BLaER1 treated with 17β-estradiol and CSF1 and Interleukin-3, amounts not matched to agents 10 nM and 100 nM (cell line): ENCODE measurements at regions not wholly inside any gene's neighbourhood (a gene's known extent, or its start where the extent isn't known, plus 50 kb on each side); places are given as distances from the start of the nearest gene placed in this dataset.
"Not testable (repeated sequence)": the region's sequence is repeated elsewhere in the genome, so short reads cannot be mapped to it uniquely, and the experiment has no call there.

Experiments used
- H3K27ac ChIP-seq, 11 experiments: shearing (Covaris generic); formaldehyde crosslinking; 2 replicates each; pipeline ENCODE4 v1.8.1; 2022
- H3K27me3 ChIP-seq, 11 experiments: shearing (Covaris generic); formaldehyde crosslinking; 2 replicates each; pipeline ENCODE4 v1.8.1; 2022
- H3K36me3 ChIP-seq, 11 experiments: shearing (Covaris generic); formaldehyde crosslinking; 2 replicates each; pipeline ENCODE4 v1.8.1; 2022
- H3K4me1 ChIP-seq, 10 experiments: shearing (Covaris generic); formaldehyde crosslinking; 2 replicates each; pipeline ENCODE4 v1.8.1; 2022
- H3K4me2 ChIP-seq, 11 experiments: shearing (Covaris generic); formaldehyde crosslinking; 2 replicates each; pipeline ENCODE4 v1.8.1; 2022
- H3K4me3 ChIP-seq, 10 experiments: shearing (Covaris generic); formaldehyde crosslinking; 2 replicates each; pipeline ENCODE4 v1.8.1; 2022
- H3K9ac ChIP-seq, 11 experiments: shearing (Covaris generic); formaldehyde crosslinking; 2 replicates each; pipeline ENCODE4 v1.8.1; 2022
- H3K9me3 ChIP-seq, 11 experiments: shearing (Covaris generic); formaldehyde crosslinking; replicated peaks in 1 of 11; 2 replicates each; pipeline ENCODE4 v1.8.1; 2022
- H4K20me1 ChIP-seq, 11 experiments: shearing (Covaris generic); formaldehyde crosslinking; 2 replicates each; pipeline ENCODE4 v1.8.1; 2022
- Cebpa-rat ChIP-seq, 11 experiments: shearing (Covaris generic); IDR thresholded peaks; 2 replicates each; pipeline ENCODE4 v1.8.1; 2022

DNA sequence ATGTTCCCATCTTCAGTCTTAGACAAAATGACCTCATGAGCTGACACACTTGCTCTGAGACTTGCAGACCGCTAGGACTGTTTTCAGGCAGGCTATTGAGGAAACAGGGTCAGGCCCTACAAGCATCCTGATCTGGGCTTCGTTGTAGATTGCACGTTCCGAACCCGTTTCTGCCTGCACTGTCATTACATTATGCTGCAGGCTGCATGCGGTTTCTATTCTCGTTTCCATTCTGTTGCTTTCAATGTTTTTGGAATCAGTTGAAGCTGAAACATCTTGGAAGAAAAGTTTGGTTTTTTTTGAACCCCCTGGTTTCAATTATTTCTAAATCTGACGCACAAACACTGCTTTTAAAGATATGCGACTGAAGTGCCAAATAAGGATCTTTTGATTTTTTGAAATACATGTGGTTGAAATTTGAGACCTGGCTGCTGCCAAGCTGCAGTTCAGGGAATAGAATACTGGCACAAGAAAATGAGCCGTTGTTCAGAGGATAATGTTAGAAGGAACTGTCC is 716.1 kb upstream of the INTU start:
- Histone ChIP-seq H3K4me1 (no peaks in the 10 kb centered on the region), H3K27me3 (no peaks in the 10 kb centered on the region), H3K9ac (no peak overlapping the region), H4K20me1 (no peaks in the 10 kb centered on the region), H3K27ac (no peak overlapping the region), H3K36me3 (no peaks in the 10 kb centered on the region), H3K4me2 (no peak overlapping the region), H3K9me3 (no peaks in the 10 kb centered on the region), H3K4me3 (no peak overlapping the region)
- TF ChIP-seq Cebpa-rat (IDR thresholded peaks at IDR 0.05): no peak

GRCh38 chr4:126922328-126922938 is 710.3 kb upstream of the INTU start:
- H3K4me2 ChIP-seq, H3K27ac ChIP-seq, H3K36me3 ChIP-seq, H3K27me3 ChIP-seq, H3K9ac ChIP-seq, H3K4me1 ChIP-seq, H4K20me1 ChIP-seq, H3K4me3 ChIP-seq: not testable (repeated sequence)
- H3K9me3 ChIP-seq: peaks cover 6 to 19% (median 10%) of the 10 kb centered on the region in 11 experiments; a peak in 18 of 22 replicates

- Histone ChIP-seq H3K27me3 (no peaks in the 10 kb centered on the region), H3K4me2 (no peak overlapping the region), H3K9me3 (peaks cover 6 to 19% (median 10%) of the 10 kb centered on the region in 11 experiments; a peak in 18 of 22 replicates), H3K27ac (no peak overlapping the region), H3K4me3 (no peak overlapping the region), H4K20me1 (no peaks in the 10 kb centered on the region), H3K36me3 (no peaks in the 10 kb centered on the region), H3K4me1 (no peaks in the 10 kb centered on the region), H3K9ac (no peak overlapping the region)
- TF ChIP-seq Cebpa-rat (IDR thresholded peaks at IDR 0.05): no peak
These were observed 708.5 kb upstream of the INTU start for GRCh38 chr4:126924237-126924636.

DNA sequence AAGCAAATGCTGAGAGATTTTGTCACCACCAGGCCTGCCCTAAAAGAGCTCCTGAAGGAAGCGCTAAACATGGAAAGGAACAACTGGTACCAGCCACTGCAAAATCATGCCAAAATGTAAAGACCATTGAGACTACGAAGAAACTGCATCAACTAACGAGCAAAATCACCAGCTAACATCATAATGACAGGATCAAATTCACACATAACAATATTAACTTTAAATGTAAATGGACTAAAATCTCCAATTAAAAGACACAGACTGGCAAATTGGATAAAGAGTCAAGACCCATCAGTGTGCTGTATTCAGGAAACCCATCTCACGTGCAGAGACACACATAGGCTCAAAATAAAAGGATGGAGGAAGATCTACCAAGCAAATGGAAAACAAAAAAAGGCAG is 702.7 kb upstream of the INTU start:
- not testable (repeated sequence) for H3K9ac ChIP-seq, H3K4me1 ChIP-seq, H3K36me3 ChIP-seq, H3K27ac ChIP-seq, H3K27me3 ChIP-seq, H3K4me2 ChIP-seq, H4K20me1 ChIP-seq, H3K4me3 ChIP-seq, H3K9me3 ChIP-seq

- TF ChIP-seq Cebpa-rat (IDR thresholded peaks at IDR 0.05): no peak
- no peaks in the 10 kb centered on the region for H3K36me3 ChIP-seq
- no peak overlapping the region for H3K9ac ChIP-seq
These were observed 697.0 kb upstream of the INTU start for GRCh38 chr4:126935801-126936200.

DNA sequence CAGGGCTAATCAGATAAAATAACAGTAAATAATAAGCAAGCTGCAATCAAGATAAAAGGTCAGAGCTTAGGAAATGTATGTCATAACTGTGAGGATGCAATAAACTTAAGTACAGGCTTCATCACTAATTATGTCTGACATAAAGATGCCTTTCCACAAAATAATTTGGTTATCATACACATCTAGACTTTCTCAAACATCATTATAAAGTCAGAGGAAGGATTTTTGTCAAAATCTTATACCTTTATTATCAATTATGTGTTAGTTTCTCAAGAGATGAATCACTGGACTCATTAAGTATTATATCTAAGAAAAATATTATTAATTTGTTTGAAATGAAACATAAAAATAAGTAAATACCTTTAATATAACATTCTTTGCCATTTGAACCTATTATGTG is 695.4 kb upstream of the INTU start:
- Histone ChIP-seq H3K27ac (no peak overlapping the region), H3K4me3 (no peak overlapping the region), H3K9ac (no peak overlapping the region), H3K4me2 (no peak overlapping the region), H3K27me3 (no peaks in the 10 kb centered on the region), H3K4me1 (no peaks in the 10 kb centered on the region), H4K20me1 (no peaks in the 10 kb centered on the region), H3K36me3 (no peaks in the 10 kb centered on the region), H3K9me3 (no peaks in the 10 kb centered on the region)
- TF ChIP-seq Cebpa-rat (IDR thresholded peaks at IDR 0.05): no peak

More at GRCh38 chr4:126935801-126936200, 697.0 kb upstream of the INTU start:
- no peaks in the 10 kb centered on the region for H4K20me1 ChIP-seq
- no peak overlapping the region for H3K4me3 ChIP-seq
- no peaks in the 10 kb centered on the region for H3K27me3 ChIP-seq
- H3K4me2 ChIP-seq: no peak overlapping the region
- H3K27ac ChIP-seq: no peak overlapping the region
- no peaks in the 10 kb centered on the region for H3K9me3 ChIP-seq
- H3K4me1 ChIP-seq: no peaks in the 10 kb centered on the region

GRCh38 chr4:126937846-126938422 is 694.8 kb upstream of the INTU start:
- TF ChIP-seq Cebpa-rat (IDR thresholded peaks at IDR 0.05): no peak
- H3K4me3 ChIP-seq: no peak overlapping the region
- no peak overlapping the region for H3K27ac ChIP-seq

DNA sequence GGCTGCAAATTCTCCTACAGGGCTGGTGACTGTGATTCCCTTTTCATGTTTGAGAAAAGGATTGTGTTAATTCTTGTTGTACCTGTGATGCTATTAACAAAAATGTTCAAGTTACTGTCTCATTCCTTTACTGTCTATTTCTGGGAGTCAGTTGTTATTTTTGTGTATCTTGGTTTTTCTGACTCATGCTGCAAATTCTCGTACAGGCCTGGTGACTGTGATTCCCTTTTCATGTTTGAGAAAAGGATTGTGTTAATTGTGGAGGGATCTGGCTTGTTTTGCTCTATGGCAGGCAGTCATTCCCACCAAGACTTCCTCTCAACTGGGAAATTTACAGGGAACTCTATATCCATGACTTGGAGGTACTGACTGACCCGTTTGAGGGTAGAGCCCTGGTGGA is 693.4 kb upstream of the INTU start:
- Histone ChIP-seq H3K27ac (no peak overlapping the region), H3K4me3 (no peak overlapping the region), H3K4me2 (no peak overlapping the region), H3K9ac (no peak overlapping the region), H3K27me3 (no peaks in the 10 kb centered on the region), H3K4me1 (no peaks in the 10 kb centered on the region), H3K9me3 (no peaks in the 10 kb centered on the region), H3K36me3 (no peaks in the 10 kb centered on the region), H4K20me1 (no peaks in the 10 kb centered on the region)
- TF ChIP-seq Cebpa-rat (IDR thresholded peaks at IDR 0.05): no peak

More at GRCh38 chr4:126937846-126938422, 694.8 kb upstream of the INTU start:
- Histone ChIP-seq H3K9me3 (no peaks in the 10 kb centered on the region), H3K4me1 (no peaks in the 10 kb centered on the region), H3K4me2 (no peak overlapping the region), H3K9ac (no peak overlapping the region), H3K27me3 (no peaks in the 10 kb centered on the region), H3K36me3 (no peaks in the 10 kb centered on the region), H4K20me1 (no peaks in the 10 kb centered on the region)

DNA sequence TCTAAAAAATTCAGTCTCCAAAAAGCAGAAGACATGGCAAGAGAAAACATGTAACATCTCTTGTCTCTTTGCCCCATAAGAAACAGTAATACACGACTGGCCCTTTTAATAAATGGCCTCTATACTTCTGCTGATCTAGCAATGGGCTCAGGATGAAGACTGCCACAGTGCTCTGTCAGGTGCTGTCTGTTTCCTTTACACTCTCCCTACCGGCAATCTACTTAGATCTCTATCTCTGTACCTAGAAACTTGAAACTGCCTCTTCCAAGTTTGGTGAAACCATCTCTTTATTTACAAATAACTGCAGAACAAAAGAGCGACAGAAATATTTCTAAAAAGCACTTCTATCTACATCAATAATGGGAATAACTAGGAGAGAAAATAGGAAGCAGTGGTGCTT is 685.2 kb upstream of the INTU start:
- H3K9ac ChIP-seq: no peak overlapping the region
- H3K4me2 ChIP-seq: no peak overlapping the region
- no peaks in the 10 kb centered on the region for H3K9me3 ChIP-seq
- no peak overlapping the region for H3K27ac ChIP-seq
- no peak overlapping the region for H3K4me3 ChIP-seq
- H3K36me3 ChIP-seq: no peaks in the 10 kb centered on the region
- no peaks in the 10 kb centered on the region for H4K20me1 ChIP-seq
- H3K27me3 ChIP-seq: no peaks in the 10 kb centered on the region
- no peak for TF ChIP-seq Cebpa-rat (IDR thresholded peaks at IDR 0.05)
- no peaks in the 10 kb centered on the region for H3K4me1 ChIP-seq

GRCh38 chr4:126954537-126955291 is 678.0 kb upstream of the INTU start:
- no peak overlapping the region for H3K4me3 ChIP-seq

More at GRCh38 chr4:126954537-126955291, 678.0 kb upstream of the INTU start:
- TF ChIP-seq Cebpa-rat (IDR thresholded peaks at IDR 0.05): no peak
- H3K9ac ChIP-seq: no peak overlapping the region
- H3K4me2 ChIP-seq: no peak overlapping the region
- no peaks in the 10 kb centered on the region for H3K4me1 ChIP-seq
- no peak overlapping the region for H3K27ac ChIP-seq
- H4K20me1 ChIP-seq: no peaks in the 10 kb centered on the region
- no peaks in the 10 kb centered on the region for H3K36me3 ChIP-seq
- H3K9me3 ChIP-seq: peaks cover 0 to 14% (median 0%) of the 10 kb centered on the region in 11 experiments; a peak in 2 of 22 replicates
- H3K27me3 ChIP-seq: no peaks in the 10 kb centered on the region
